Inflammatory macrophage treated with lipopolysaccharide for 1 hour (primary cell): ENCODE measurements at regions not wholly inside any gene's neighbourhood (a gene's known extent, or its start where the extent isn't known, plus 50 kb on each side); places are given as distances from the start of the nearest gene placed in this dataset.

Experiments used
- DNase-seq, 2 donors: peaks; one replicate each; pipeline ENCODE4 v3.0.0-alpha.2; 2020 to 2022

- DNase-seq: no peak
Measured at GRCh38 chr6:165864925-165865324, 201.9 kb upstream of the PDE10A start.

DNA sequence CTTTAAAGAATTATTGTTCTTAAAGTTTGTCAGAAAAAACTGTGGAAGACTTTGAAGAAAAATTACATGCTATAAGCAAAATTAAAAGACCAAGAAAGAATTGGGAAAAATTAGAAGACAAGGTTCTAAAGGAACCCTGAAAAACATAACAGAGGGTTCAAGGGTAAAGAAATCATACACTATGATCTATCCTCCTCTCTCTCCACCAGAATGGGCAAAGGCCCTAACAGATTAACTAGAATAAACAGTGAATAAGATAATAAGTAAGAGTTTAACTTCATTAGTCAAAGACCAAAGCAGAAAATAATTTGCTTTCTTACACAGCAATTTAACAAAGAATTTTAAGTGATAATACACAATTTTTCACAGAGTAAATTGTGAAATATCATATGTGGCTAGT is 201.2 kb upstream of the PDE10A start:
- DNase-seq: no peak

DNA sequence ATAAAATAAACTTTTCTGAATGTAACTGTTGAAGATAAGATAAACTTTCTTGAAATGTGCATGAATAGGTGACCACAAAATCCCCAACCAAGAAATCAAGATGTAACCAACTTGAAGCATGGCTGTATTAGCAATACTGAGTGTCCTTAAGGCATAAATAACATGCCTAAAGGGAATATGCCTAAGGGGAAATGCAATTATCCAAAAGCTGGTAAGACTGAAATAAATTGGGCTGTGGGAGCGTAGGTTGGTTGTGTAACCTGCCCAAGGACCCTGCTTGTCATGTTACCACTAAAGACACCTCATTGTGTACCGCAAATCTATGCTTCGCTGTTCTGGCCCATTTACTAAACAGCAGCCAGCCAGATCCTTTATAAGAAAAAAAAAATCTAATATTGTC is 200.8 kb upstream of the PDE10A start:
- no peak for DNase-seq

- no peak for DNase-seq
Measured at GRCh38 chr6:165862813-165863212, 199.8 kb upstream of the PDE10A start.

DNA sequence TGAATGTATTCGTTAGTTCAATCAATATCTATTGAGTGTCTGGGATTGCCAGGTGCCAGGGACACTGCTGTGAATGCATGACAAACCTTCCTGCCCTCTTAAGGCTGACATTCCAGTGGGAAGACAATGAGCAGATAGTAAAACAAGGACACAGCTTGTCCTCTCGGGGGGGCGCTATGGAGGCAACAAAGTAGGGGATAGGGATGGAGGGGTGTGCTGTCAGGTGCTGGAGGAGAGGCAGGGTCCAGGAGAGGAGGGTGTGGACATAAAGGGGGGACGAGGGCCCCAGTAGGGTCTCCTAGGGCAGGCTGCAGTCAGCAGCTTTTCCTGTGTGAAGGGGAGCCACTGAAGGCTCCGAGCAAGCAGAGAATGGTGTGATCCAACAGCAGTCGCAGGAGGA is 198.2 kb upstream of the PDE10A start:
- DNase-seq: no peak

DNA sequence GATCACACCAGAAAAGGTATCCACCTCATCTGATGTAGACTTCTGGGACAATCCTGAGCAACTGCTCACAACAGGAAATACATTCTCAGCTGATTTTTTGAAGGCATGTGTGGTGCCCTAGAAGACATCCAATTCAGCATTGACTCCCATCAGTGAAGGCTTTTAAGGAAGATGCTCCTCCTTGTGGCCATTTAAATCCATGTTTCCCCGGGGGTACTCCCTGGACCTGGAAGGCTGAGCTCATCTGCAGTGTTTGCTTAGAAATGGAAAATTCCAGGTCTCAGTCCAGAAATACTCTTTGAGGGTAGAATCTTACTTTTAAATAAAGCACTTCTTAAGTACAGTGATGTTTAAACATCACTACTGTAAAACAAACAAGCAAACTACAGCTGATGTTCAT is 195.5 kb upstream of the PDE10A start:
- no peak for DNase-seq

DNA sequence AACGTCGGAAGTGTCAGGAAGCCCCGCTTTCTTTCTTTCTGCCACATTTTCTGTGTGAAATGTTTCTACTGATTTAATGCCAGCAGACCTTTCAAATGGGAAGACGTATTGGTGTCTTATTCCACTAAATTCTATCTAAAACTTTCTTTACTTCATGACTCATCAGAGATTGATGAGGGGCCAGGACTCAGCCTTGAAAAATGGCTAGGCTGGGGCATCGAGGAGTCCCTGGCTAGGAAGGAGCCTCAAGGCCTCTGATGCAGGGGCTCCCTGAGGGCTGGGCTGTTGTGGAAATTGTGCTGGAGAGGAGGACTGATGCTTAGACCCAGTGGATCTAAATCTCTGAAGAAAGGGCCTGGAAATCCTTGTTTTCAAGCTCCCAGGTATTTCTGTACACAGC is 192.8 kb upstream of the PDE10A start:
- no peak for DNase-seq

DNA sequence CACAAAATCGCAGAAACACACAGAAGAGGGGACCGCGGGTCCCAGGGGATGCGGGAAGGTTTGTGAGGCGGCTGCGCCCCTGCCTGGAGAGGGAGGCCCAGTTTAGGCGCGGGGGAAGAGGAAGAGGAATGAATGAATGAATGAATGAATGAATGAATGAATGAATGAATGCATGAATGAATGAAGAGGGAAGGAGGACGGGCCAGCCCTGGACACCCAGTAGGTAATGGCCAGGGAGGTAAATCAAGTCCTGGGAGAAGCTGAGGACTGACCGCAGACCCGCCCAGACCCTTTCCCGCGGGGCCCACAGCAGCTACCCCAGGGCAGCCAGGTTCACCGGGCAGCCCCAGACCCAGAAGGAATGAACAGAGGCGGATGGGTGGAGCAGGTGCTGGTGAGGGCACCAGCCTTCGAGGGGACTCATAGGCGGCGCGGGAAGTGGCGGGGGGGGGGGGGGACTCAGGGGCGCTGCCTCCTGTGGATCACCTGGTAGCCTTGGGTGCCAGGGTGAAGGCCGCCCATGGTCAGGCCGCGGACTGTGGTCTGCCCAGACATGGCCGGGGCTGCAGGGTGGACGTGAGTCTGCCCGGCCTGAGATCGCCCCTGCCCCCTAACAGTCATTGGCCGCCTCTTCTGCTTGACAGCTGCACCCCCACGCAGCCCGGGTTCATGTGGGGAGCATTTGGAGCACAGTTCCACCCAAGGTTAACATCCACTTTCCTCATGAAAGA is 192.0 kb upstream of the PDE10A start:
- DNase-seq: no peak

GRCh38 chr6:165854061-165854862 is 191.2 kb upstream of the PDE10A start:
- no peak for DNase-seq

DNA sequence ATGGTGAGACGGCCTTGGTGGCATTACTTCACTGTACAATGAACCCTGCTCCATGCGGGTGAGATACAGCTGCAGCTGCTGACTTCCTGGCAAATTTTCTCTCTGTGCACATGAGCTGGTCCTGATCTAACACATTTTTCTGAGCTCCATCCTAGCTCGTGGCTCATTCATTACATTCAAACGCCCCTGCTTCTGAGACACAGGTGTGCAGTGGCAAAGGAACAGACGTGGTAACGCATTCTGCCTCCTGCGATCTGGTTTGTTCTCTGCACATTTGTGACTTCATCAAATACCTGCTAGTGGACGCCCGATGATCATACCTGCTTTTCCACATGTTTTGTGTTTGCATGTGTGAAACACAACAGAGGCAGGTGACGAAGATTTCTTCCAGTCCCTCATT is 189.6 kb upstream of the PDE10A start:
- DNase-seq: no peak

- peak; percentile 26 to 75 for DNase-seq
Measured at GRCh38 chr6:165850434-165851019, 187.5 kb upstream of the PDE10A start.

- peak; percentile 7 to 21 for DNase-seq
Measured at GRCh38 chr6:165849534-165850430, 186.7 kb upstream of the PDE10A start.

- no peak for DNase-seq
Measured at GRCh38 chr6:165848086-165848426, 185.0 kb upstream of the PDE10A start.

DNA sequence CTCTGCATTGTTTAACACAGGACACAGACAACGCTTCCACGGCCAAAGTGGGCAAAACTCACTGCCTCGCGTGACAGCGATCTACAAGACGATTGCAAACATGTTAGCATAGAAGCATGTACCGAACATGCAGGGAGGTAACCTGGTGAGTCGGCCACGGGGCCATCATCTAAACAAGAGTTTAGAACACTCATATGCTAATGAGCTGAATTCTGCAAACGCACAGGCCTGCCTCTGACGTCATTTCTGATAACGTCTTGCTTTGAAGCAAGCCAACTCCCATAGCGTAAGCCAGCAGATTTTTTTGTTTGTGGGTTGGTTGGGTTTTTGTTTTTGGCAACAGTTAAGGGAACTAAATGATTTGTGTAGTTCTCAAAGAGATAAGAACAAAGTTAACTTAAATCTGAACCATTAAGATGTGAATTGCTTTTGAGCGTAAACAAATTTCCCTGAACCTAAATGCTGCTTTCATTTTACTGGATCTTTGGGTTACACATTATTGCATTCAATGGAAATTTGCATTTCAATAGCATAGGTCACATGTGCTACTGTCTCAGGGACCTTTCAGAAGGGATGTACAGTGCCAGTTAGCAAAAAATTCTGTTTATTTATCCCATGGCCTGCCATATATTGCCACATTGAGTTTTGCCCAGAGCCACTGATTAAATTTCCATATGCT is 184.5 kb upstream of the PDE10A start:
- no peak for DNase-seq

DNA sequence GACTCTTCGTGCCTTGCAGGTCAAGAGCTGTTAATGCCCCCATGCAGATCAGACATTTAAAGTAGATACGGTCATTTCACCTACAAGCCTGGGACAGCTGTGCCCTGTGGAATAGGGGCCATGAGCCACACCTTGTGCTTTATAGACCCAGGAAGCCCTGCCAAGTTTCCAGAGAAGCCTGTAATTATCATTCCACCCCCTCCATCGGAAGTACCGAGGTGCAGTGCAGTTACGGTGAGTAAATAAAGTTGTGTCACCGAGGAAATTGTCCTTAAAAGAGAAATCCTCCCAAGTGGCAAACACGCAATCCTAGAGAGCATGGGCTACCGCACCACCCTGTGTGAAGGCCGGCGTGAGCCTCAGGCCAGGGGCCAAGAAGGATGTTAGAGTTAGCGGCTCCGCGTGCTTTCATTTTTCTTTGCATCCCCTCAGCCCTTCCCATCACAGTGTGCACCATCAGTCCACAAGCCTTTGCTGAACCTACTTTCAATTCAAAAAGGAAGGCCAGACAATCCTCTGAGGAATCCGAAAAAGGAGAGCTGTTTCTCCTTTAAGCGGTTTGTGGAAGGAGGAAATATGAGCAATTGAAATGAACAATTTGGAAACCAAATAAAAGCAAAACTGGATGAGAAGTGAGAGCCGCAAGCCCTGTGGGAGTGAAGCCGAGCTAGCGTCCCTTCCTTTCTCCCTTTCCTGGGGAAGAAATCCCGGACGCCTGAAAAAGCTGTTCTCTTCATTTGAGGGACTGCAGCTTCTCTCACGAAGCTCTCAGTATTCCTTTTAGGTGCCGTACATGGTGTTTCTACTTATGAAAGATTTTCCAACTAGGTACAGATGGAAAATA is 183.3 kb upstream of the PDE10A start:
- no peak for DNase-seq

- DNase-seq: no peak
Measured at GRCh38 chr6:165845493-165845892, 182.5 kb upstream of the PDE10A start.

DNA sequence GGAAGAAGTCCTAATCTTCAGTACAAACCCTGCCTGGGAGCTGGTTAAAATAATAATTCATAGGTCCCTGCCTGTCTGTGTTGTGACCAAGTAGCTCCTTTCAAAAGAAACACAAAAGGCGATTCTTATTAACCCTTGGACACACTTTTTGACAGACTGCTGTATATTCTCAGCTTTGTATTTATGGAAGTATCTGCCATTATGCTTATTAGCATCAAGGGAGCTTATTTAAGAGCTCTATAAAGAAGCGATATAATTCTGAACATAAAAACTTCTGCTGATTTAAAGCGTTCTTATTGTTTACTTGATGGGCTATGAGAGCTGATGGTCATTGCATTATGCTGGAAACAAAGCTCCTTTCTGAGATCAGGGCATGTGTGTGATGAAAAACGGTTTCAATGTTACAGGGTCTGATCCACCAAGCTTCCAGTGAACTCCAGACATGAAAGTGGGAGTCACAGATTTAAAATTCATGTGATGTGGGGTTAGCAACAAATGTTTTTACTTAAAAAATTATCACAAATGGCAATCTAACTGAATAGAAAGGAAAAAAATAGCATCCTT is 181.8 kb upstream of the PDE10A start:
- DNase-seq: no peak

DNA sequence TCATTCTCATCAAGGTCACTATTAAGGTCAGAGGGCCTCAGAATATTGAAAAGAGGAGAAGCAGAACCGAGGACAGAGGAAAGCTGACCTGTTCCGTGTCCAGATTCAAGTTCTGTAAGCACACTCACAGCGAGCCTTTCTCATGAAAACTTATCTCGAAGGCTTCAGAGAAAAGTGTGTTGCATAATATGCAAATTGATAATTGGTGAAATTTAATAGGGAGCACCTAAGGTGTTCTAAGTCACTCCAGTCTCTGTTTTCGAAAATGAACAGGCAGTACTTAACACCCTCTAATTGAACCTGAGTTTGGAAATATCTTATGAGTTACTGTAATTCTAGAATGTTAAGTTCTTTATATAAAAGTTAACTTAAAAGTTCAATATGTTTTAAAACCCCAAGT is 181.2 kb upstream of the PDE10A start:
- no peak for DNase-seq

DNA sequence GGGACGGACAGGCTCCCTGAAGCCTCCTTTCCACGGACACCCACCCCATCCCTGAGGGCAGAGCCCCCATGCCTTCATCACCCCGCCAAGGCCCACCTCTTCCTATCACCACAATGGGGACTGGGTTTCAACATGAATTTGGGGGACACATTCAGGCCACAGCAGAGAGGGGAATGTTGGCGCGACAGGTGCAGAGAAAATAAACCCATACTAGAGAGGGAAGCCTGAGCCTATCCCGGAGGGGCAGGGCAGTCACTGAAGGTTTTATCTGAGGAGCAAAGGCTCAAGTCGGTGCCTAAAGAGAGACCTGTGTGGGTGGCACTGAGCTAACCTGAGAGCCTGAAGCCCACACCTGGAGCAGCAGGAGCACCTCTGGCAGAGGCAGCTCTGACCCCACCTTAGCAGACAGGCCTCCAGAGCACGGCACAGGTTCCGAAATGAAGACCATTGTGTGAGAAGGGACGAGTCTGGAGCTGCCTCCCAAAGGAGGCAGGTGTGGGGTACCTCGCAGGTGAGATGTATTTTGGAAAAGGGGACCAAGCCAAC is 180.6 kb upstream of the PDE10A start:
- DNase-seq: no peak

GRCh38 chr6:165843121-165843520 is 180.1 kb upstream of the PDE10A start:
- DNase-seq: no peak
